GM19397 (cell line): ENCODE measurements at regions not wholly inside any gene's neighbourhood (a gene's known extent, or its start where the extent isn't known, plus 50 kb on each side); places are given as distances from the start of the nearest gene placed in this dataset.

ENCODE experiments used
- ATAC-seq: cut with Tn5 transposase; IDR thresholded peaks from one replicate; pipeline ENCODE4 v1.9.1; 2021; ENCODE audit warnings: mild to moderate bottlenecking, moderate library complexity; ENCODE audit not compliant: unreplicated experiment

DNA sequence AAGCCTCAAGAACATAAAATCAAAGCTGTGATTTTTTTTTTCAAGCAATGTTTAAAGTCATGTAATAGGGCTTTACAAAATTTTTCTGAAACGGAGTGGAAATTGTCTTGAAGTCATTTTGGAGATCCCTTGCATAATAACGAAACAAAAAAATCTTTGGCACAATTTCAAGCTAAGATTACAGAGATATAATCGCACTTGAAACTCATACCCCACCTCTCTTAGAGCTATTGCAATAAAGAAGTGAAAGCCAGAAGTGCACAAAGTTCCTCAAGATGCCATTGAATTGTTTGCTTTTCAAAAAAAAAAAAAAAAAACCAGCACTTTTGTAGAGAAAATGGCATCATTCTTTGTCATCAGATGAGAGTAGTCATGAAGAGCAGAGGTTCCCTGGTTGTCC, 152.3 kb downstream of the PAX3 start:
- ATAC-seq = no peak

DNA sequence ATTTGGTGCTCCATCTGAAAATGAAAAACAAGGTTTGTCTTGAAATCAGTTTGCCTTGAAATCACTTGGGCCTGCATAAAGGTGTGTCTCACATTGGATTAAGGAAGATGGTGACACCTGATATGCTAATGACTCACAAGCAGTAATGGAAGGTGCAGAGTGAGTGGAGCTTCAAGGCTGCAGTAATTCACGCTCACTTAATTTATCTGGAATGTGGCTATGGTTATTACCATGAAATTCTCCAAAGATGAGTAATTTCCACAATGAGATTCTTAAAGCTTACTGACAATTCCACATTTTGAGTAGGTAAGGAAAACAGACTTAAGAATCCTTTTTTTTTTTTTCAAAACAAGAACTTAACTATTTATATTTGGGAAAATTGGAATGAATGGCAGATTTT, 156.8 kb downstream of the PAX3 start:
- no peak for ATAC-seq

DNA sequence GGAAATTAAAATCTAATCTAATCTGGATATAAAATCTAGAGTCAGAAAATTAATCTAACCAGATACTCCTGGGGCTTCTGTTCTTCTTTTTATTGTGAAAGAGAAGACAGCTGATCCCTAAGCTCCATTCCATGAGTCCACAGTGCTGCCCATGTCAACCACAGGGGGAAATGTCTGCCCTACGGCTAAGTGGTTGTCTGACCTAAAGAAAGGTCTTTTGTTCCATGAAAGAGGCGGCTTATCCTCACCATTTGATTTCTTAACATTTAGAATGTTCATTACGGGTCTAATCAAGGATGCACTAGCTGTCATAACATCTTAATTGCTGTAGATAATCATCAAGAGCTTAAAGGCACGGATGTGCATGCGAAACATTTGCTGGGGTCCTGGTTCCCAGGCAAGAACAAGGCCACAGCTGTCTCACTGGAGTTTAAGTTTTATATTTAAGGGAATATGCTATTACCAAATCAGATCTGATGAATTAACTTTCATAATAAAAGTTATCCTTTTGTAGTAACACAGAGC, 162.6 kb downstream of the PAX3 start:
- no peak for ATAC-seq

DNA sequence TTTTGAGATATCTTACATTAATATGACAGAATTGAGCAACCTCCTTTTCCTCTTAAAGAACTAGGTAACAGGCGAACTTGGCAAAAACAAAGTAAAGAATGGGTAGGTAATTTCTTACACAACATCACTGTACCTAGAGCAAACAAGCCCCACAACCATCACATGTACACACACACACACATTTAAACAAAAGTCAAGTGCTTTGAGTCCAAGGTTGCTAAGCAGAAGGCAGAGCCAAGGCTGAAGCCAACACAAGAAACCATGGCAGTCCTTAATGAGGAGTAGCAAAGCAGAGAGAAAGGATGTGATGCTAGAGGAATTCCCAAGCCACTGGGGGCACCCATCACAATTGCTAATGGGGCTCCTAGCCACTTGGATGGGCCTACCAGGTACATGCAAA, 164.1 kb downstream of the PAX3 start:
- no peak for ATAC-seq

DNA sequence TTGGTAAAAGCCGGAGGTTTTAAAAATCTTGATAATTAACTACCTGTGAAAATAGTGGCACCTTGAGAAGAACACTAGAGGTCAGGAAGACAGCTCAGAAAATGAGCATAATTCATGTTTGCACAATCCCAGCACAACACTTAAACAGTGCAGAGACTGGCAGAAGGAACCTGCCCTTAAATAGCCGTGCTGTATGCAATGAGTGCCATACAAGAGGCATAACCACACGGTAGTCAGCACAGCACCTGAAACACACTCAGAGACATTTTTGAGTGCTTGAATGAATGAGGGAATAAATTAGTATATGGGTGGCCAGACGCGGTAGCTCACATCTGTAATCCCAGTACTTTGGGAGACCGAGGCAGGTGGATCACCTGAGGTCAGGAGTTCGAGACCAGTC, 164.9 kb downstream of the PAX3 start:
- no peak for ATAC-seq

DNA sequence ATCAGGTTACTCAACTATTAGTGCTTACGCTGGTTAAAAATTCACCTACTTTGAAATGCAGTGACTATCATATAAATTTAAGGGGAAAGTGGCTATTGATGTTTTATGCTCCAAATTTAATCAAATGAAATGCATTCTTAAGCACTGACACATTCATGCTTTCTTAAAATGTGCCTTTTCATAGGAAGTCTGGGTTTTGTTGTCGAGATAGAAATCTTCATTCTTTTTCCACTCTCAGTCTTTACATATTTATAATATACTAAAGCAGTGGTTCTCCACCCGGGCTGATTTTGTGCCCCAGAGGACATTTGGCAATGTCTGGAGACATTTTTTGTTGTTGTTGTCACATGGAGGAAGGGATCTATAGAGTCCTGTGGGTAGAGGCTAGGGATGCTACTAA, 167.9 kb downstream of the PAX3 start:
- no peak for ATAC-seq

DNA sequence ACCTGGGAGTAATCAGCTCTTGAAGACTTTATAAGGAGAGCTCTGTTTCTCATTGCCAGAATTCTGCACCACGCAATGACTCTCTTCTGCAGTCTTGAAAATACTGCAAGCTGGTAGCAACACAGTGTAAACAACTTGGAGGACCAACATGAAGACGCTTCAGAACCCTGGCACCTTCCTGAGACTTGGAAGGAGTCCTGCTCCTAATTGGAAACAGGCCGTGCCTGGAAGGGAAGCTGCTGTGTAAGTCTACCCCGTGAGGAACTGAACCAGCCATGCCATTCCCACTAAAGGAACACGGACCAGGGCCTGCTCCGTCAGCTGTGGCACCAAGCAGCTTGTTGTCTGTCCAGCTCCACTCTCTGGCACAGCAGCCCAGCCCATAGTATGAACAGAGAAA, 171.1 kb downstream of the PAX3 start:
- ATAC-seq = no peak

DNA sequence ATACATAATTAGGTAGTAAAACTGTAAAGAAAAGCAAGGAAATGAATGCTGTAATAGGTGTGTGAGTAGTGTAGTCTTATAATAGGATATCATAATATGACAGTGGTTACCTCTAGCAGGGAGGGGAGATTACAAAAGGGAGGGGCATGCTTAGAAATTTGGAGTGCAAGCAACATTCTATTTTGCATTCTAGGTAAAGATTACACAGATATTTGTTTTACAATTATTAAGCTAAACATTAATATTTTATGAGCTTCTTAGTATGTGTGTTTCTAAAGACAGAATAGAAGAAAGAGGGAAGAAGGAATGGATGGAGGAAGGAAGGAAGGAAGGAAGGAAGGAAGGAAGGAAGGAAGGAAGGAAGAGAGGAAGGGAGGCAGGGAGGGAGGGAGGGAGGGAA, 177.9 kb downstream of the PAX3 start:
- no peak for ATAC-seq

DNA sequence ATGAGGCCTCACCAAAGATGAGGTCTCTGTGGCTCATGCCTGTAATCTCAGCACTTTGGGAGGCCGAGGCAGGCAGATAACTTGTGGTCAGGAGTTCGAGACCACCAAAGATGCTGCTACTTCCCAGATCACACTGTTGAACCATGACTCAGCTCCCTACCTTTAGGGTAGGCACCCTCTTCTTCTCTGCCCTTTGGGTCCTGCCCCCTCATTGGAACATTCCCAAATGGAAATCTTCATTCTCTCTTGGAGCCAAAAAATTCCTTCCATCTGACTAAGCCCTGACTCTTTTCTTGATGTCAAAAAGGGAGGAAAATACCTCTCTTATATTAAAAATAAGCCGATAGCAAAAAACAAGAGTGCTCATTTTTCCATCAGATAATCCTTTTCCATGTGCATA, 183.5 kb downstream of the PAX3 start:
- no peak for ATAC-seq

DNA sequence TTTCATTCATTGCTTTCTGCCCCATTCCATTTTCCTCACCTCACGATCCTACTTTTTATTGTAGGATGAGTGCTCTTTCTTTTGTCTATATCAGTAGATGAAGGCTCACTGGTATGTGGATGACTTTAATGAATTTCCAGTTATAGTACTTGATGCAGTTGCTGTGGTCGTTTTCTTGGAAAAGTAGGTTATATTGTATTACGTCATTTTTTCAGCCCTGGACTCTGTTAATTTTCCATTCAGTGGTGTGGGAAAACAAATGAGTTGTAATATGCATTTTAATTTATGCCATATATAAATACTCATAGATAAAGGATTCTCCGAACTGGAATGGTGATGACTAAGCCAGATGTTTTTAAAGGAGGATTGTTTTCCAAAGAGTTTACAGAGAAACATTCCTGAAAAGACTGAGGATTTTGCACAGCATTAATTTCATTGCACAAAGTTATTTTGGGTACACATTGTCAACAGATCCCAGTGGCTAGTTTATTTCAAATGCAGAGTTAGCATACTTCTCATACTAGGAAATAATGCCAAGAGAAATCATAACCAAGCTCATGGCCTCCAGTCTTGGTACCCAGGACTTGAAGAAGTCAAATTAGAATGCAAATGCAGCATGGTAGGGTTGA, 189.7 kb downstream of the PAX3 start:
- no peak for ATAC-seq

DNA sequence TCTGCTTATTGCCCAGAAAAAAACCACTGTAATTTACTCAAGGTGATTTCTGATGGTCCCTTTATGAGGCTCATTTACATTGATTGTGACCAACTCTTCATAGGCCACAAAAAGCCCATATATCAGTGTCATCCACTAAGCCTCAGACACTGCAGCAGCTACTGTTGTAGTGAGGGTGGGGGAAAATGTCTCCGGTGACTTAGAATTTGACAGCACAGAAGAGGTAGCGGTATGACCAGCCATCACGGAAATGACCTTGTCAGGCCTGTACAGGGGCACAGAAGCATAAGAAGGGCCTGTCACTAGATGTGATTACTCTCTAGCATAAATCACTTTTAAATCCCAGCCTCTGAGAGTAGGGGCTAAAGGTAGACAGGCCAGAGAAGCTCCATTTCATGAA, 190.3 kb downstream of the PAX3 start:
- ATAC-seq = no peak

DNA sequence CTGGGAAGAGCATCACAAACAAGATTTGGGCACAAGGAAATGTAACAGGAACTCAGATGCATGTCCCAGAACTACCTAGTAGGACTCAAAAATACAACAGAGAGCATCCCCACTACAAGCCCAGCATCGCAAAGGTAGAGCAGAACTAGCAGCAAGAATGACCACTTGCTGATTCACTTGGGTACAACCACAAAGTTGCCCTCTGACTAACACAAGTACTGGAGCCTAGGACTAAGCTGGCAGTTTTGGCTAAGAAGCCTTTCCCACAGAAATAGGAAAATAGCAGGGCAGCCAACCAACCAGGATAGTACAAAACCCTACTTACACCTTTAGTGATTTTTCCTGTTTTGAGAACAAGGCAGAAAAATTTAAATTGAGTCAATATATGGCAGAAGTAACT, 193.8 kb downstream of the PAX3 start:
- no peak for ATAC-seq

DNA sequence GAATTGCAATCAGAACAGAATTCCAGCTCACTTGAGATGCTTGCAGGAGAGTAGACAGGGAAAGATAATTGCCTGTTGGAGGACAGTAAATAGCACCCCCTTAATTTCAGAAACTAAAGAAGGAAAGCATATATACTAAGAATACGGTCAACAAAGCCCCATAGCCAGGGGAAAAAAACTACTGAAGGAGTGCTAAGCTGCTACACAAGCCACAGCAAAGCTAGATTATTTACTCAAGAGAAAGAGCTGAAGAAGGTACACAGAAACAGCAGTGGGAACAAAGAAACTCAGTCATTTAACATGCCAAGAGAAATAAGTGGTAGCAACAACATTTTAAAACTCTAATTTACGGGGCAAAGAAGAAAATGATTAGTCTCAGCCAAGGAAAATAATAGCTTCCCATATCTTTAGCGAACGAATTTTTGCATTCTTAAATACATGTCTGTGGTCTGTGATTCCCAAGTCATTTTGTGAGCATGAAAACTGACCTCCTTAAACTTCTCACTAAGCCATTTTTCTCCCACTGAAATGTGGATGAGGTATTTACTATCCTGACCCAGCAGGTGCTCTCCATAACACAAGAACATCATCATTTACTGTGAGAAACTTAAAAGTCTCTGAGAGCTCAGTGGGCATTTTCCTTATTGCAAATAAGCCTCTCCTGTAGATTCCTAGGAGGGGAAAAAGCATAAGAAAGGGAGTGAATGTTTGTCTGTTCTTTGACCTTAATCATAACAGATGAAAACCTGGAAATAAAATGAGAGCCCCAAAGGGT, 196.0 kb downstream of the PAX3 start:
- ATAC-seq = no peak

DNA sequence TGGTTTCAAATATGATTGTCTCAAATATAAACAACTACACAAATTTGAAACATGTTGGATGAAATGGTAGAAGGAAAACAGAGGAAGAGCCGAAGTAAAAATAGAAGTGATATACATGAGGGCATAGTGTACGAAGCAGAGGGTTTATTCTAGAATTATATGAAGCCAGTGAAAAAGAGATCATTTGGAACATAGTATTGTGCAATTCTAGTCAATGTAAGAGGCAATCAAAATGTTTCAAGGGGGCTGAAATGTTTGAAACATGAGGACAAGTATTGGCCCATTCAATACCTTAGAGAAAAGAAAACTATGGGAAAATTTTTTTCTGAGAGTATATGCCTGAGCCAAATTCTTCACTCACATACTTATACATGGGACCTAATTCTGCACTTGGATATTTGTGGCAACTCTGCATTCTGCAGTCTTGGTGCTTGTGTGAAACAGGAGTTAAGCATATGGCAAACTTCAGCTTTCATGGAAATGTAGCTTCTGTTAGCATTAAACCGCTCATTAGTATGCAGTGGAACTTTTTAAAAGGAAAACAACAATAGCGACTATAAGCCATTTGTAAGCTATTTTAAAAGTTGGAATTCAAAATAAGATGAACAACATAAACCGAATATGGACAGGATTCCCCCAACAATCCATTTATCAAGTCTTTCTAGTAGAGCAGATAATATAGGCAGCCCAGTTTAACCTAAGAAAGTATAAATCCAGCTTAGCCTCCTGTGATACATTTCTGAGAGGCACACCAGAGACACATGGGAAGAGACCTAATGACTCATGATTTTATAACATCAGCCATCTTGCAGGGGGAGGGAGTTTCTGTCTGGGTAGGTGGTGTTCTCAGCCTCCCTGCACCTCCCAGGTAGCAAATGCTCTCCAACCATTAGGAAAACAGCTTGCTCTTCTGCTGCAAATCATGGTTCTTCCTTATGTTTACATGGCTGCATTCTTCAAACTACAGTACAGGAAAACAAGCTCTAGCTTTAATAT, 197.8 kb downstream of the PAX3 start:
- ATAC-seq = no peak

DNA sequence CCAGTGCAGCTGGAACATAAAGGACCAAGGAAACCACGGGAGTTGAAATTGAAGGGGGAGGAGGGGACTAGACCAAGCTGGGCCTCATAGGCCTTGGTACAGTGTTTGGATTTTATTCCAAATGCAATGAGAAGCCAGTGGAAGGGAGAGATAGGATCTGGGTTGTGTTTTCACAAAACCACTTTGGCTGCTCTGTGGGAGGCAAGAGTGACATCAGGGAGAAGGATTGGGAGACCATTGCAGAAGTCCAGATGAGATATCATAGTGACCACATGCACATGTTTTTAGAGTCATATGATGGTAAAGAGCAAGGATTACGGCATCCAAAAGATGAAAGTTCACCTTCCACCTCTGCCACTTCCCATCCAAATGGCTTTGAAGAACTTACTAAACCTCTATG, 210.2 kb downstream of the PAX3 start:
- ATAC-seq = no peak

DNA sequence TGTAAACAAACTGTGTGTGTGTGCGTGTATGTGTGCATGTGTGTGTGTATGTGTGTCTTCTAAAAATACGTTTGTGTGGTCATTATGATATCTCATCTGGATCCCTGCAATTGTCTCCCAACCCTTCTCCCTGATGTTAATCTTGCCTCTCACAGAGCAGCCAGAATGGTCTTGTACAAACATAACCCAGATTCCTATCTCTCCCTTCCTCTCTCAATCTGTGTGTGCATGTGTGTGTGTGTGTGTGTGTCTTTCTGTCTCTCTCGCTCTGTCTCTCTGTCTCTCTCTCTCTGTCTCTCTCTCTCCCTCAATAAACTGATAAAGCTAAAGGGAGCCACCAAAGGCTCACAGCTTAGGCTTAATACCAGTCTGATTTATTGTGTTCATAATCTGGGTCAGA, 210.8 kb downstream of the PAX3 start:
- ATAC-seq = no peak

DNA sequence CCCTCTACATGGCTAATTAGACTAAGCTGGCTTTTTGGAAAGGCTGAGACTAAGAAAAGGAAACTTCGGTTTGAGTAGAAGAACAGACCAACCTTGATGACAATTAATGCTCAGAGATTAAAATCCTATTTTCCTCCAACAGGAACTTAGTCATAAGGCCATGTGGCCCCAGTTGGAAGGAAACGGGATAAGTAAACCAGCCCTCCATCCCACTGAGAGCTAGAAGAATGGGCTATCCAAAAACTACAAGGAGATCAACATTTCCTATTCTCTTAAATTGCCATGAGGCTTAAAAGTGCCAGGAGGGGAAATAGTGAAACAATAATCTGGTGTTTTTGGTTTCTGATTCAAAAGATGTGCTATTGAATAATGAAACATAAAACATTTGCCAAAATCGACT, 216.6 kb downstream of the PAX3 start:
- no peak for ATAC-seq

DNA sequence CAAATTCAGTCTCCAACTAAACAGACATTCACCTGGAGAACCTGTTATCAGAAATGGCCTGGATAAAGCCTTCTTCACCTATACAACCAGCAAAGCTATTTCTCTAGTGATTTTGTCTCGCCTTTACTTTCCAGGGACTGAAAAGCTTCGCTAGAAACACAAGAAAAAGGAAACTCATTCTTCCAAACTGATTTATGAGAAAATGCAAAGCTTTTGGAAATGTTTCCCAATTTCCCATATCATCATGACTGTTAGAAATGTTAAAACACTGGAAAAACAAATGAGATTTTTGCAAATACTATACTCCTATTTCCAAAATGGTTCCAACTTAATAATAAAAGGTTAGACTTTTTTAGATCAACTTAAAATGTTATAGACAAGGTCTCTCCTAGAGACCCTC, 218.7 kb downstream of the PAX3 start:
- no peak for ATAC-seq

DNA sequence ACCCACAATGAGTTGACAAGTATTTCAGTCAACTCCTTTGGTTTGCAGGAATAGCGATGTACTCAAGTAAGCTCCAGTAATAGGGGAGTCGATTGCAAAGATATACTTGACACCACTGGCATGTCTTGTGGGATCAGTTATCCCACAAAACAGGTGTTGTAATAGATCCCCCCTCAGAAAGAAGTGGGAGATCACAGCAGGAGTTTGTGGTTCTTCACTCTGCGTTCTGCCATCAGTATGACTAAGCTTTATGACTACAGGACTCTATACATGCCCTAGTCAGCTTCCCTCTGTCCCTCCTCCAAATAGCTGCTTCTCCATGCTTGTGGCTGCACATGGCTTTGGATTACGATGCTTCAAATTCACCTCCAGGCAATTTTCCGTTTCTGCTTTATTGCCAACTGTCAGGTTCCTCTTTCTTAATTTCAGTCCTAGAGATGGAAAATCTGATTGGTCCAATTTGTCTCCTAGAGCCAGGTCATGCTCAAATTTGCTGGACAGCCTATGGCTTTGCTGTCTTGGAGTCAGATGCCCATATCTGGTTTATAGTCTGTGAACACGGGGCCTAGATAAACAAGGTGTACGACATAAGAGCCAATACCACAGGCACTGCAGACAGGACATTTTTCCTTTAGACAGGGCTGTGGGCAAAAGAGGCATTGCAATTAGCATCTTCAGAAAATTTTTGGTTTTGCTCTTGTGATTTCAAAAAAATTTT, 221.7 kb downstream of the PAX3 start:
- no peak for ATAC-seq

DNA sequence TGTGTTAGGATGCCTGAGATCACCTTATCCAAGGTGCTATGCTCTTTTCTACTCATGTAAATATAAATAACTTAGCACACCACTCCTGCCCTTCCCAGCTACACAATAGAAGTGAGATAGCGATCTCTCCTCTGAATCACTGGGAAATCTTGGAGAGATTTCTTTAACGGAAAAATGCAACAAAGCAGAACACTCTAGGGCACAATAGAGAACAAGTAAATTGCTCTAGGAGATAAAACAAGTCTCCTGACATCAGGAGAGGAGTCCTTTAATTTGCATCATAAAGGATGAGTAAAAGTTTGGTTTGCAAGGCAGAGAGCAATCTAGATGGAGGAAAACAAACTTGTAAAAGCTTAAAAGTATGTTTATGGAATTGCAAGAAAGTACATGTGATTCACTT, 224.1 kb downstream of the PAX3 start:
- ATAC-seq = no peak

DNA sequence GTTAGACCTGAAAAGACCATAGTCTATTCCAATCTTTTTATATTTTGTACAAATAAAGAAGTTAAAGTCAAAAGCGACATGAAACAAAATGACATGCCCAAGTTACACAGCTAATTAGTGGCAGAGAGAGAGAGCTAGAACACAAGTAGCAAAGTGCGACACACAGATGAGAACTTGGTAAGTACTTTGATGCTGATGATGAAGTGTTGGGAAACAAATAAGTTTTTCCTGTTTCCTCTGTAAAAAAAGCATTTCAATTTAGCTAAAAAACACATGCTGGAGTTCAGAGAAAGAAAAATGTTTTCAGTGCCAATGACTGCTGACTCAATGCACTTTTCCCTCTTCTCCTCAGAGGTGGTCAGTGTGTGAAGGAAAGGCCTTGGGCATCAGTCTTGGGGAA, 226.9 kb downstream of the PAX3 start:
- no peak for ATAC-seq
